Fibroblast of peridontal ligament (primary cell): ENCODE measurements at regions not wholly inside any gene's neighbourhood (a gene's known extent, or its start where the extent isn't known, plus 50 kb on each side); places are given as distances from the start of the nearest gene placed in this dataset.
A peak's percentile ranks its signal among the peaks of the same experiment; 100 is the strongest.
"Not testable (repeated sequence)": the region's sequence is repeated elsewhere in the genome, so short reads cannot be mapped to it uniquely, and the experiment has no call there.

Experiments used
- DNase-seq: peaks from one replicate; pipeline ENCODE4 v3.0.0-alpha.2; 2010; ENCODE audit errors: extremely low read depth

DNA sequence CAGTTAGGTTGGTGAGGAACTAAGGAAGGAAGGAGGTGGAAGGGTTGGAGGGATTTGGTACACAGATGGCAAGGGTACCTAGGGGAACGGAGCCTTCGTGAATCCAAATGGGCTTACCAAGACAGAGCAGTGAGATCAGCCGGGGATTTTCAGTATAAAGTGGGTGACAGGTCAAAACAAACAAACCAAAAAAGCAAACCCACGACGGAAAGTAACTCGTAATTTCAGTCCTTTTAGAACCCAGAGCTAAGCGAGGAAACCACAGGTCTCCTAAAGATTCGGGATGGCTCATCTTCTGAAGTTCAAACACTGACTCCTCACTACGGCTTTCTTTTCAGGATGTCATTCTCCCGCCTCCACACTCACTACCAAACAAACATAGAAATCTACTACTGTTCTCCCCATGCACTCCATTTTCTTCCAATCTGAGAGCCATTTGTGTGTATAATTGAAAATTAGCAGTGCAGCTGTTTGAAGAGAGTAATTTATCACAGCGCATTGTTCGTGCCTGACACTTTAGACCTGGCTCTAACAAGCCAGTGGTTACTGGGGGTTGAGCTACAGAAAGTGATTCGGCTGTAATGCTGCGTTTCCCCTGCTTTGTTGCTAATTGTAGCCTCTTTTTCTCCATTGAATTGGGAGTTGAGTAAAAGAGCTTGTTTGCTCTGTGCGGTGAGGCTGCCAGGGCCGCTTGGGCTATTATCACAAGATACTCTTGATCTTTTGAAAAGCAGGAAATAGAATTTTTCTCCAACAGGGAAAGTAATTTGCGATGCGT is 64.7 kb upstream of the CCDC39 start:
- no peak for DNase-seq

DNA sequence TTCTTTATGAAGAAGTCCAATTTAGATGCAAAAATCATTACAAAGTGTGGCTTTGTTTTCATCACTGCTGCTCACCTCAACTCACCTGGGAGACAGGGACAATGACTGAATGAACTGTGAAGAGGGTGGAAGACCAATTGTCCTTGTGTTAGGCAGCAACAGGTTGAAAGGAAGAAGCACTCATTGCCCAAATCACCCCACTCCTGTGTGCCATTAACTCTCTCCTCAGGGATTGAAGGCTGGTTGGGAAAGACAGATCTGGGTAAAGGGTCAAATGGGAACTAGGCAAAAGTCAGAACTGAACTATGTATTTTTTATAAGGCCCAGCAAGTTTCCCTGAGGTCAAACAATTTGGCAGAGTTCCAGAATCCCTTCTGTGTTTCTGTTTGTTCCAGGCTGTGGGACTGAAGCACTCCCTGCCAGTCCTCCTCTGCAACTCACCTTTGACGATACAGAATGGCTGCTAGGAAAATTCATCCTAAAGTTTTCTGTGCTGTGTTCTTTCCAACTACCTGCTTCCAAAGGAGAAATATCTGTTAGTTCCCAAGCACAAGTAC is 68.6 kb upstream of the CCDC39 start:
- no peak for DNase-seq

DNA sequence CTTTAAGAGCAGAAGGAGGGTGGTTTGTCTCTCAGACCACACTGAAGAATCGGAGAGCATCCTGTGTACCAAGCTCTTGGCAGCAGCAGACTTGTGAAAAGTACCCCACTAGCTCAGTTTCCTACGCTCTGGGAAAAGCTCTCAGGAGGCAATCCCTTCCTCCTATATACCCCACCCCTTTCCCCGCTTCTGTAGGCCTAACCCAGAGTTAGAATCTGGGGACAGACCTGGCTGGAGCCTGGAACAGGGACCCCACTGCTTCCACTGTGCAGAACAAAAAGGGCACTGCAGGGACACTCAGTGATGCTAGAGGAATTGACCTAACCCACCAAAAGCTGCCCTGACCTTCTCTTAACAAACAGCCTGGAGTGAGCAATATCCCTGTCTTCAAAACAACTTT is 70.0 kb upstream of the CCDC39 start:
- no peak for DNase-seq

DNA sequence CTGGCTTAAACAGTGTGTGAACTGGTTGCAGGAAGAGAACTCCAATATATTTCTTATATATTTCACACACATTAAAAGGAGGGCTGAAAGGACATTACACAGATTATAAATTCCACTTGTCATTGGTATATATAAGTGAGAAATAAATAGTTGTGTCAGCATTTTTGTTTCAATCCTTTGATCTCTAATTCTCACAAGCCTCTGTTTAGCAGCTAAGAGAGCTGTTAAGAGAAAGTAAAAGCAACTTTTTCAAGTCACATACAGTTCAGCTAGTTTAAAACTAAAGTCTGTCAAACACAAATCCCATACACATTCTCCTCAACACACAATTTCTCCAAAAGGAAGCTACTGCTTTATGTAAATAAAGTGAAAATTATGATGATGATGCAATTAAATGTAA is 70.5 kb upstream of the CCDC39 start:
- DNase-seq = no peak

DNA sequence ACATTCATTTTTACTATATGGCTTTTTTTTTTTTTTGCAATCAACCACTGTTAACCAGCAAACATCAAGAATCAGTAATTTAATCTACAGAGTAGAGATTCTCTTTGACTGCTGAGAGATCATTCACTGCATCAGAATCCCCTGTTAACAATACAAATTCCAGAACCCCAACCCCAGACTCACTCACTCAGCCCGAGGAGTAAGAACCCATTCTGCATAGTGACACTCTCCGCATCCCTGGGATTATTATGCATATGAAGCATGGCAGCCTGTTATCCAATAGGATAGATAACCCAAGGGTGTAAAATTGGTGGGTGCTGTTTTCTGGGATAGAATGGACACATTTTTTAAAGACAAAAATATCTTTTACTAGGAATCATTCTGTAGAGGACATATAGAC is 76.3 kb upstream of the CCDC39 start:
- DNase-seq = no peak

DNA sequence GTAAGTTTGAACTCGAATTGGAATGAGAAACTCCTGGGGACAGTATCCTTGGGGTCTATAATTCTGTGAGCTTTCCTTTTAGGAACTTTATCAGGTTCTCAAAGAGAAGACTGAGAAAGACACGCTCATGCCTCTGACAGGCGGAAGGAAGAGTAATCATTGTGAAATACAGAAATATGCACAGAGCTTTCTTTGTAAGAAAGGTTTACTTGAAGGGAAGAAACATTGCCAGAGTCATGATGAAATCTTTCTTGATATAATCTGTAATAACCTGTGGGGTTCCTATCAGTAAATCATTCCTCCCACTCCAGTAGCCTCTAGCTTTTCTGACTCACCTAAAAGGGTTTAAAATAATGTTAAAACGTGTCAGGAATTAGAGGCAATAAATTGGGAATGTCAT is 83.6 kb upstream of the CCDC39 start:
- DNase-seq = no peak

DNA sequence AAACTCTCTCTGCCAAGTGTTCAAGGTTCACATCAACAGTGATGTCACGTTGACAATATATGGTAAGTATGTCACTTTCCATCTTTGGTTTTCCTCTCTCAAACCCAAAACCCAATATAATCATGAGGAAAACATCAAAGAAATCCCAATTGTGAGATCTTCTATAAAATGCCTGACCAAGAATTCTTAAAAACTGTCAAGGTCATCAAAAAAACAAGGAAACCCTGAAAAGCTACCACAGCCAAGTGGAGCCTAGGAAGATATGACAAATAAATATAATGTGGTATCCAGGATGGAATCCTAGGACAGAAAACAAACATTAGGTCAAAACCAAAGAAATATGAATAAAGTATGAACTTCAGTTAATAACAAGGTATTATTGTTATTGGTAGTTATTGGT is 85.2 kb upstream of the CCDC39 start:
- DNase-seq = no peak

DNA sequence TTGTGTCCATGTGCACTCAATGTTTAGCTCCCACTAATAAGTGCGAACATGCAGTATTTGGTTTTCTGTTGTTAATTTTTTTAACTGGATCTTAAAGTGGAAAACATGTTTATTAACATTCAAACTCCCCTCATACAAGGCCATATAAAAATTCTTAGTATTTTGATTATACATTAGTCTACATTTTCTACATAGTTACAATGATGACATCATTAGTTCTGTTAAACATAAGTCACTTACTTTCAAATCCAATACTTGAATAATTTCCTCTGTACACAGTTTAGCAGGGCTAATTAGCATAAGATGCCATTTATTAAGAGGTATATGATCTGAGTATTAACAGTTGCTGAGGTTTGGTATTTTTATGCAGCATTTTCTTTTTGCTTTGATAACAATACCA is 91.3 kb upstream of the CCDC39 start:
- no peak for DNase-seq

DNA sequence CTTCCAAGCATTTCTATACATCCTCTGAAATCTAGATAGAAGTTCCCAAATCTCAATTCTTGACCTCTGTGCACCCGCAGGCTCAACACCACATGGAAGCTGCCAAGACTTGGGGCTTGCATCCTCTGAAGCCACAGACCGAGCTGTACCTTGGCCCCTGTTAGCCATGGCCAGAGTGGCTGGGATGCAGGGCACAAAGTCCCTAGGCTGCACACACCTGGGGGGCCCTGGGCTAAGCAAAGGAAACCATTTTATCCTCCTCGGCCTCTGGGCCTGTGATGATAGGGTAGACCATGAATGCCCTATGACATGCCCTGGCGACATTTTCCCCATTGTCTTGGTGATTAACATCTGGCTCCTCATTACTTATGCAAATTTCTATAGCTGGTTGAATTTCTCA is 97.1 kb upstream of the CCDC39 start:
- DNase-seq = no peak

DNA sequence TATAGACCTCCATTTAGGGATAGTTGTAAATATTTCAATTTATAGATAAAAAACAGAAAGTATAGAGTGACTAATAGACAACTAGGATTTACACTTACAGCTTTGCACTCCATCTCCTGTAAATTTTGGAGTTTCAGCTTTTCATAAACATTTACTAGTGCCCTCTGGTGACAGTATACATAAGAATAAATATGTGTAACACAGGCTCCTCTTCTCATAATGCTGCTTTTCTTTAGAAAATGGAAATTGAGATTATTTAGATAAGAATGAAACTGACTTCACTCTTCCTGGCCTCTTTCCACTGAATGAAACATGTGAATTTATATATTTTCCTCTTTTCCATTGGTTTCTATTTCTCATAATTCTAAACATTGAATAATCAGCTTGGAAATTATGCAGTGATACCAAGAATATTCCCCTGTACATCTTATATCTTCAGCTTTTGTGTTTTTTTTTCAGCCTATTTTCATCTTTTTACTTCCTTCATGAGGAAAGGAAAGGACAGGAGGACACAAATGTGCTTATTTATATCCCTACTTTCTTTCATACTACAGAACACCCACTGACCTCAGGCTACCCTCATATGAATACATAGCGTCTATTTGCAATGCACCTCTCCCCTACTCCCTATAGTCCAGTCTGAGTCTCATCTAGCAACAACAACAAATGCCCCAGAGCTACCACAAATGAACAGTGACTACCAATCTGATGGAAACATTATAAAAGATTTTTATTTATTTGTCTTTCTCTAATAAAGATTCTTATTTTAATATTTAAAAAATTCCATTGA is 103.1 kb upstream of the CCDC39 start:
- no peak for DNase-seq

DNA sequence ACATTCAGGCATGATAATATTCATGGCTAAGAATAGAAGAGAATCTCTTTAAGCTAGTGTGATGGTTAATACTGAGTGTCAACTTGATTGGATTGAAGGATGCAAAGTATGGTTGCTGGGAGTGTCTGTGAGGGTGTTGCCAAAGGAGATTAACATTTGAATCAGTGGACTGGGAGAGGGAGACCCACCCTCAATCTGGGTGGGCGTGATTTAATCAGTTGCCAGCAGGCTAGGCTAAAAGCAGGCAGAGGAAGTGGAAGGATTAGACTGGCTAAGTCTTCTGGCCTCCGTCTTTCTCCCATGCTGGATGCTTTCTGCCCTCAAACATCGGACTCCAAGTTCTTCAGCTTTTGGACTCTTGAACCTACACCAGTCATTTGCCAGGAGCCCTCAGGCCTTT is 106.9 kb upstream of the CCDC39 start:
- not testable (repeated sequence) for DNase-seq

DNA sequence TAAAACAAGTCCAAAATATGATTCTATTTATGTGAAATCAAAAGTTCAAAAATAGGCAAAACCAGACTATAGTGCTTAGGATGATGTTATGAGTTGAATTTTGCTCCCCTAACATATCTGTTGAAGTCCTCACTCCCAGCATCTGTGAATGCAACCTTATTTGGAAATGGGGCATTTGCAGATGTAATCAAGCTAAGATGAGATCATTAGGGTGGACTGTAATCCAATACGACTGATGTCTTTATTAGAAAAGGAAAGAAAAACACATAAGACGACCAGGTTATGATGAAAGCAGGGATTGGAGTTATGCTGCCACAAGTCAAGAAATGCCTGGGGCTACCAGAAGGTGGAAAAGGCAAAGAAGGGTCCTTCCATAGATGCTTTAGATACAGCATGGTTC is 110.5 kb upstream of the CCDC39 start:
- DNase-seq = no peak

DNA sequence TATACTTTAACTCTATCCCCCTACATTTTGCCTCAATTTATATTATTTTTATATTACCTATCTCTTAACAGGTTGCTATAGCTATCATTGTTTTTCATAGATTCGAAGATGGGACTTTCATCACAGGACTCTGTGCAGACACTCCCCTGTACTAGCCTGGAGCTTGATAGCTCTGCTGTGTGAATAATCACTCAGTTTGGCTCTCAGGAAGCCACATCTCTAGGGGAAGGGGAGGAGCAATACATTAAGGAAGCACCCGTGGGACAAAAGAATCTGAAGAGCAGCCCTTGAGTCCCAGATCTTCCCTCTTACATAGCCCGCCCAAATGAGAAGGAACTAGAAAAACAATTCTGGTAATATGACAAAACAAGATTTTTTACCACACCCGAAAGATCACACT is 114.3 kb upstream of the FXR1 start:
- no peak for DNase-seq

DNA sequence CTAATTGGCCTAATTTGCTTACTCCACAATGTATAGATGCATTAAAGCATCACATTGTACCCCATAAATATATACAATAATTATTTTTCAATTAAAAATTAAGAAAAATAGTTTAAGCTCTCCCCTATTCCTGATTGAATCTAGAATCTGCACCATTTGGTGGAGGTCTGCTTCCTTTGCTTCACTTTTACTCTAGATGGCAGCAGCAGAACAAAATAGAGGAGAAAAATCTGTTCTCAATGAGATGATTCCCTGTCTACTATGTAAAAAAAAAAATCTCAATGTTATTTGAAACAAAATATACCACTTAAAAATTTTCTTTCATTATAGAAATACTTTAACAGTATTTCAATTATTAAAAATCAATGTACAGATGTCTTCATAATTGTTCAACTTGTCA is 109.6 kb upstream of the FXR1 start:
- DNase-seq = peak; percentile 13

DNA sequence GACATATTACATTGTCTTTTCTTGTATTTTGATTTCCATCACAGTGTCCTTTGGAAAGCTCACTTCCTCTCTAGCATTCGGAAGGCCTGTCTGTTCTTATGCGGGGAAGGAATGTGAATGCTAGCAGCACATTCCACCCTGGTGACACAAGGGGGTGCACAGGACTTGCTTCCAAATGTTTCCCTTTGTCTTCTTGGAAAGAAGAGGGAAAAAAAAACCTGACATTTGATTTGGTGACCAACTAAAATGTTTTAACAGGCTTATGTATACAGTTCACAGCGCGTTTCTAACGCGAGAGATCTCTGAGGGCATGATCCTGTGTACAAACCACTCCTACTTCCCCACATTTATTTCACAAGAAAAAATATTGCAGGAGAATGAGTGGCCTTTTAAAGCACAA is 107.6 kb upstream of the FXR1 start:
- peak; percentile 5 for DNase-seq

DNA sequence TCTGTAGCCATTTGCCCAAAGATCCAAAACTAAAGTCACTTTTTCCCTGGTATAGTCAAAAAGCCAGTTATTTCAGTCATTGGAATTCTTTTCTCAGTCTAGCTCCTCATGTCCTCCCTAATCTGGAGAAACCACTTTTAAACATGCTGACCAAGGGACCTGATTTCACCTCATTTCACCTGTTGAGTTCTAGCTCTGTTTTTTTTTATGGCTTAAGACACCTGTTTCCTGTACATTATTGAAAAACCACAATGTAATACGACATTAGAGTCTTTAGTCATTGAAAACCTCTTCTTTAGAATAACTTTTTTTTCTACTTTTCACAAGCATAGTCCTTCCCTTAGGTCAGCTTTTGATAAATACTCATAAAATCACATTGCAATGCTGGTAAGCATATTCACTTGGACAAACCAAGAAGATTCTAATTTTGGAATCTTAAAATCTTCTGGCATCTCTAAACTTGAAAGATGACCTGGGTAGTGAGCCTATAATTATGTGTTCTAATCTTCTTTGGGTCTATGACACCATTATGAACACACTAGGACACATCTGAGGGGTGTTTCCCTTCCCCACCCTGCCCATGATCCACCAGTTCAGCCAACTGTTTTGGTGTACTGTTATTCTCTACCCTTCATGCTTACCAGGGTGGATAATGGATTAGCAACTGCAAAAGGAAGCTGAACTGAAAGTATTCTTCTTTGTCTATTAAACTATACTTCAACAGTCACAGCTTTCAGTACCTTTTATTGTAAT is 103.5 kb upstream of the FXR1 start:
- no peak for DNase-seq

DNA sequence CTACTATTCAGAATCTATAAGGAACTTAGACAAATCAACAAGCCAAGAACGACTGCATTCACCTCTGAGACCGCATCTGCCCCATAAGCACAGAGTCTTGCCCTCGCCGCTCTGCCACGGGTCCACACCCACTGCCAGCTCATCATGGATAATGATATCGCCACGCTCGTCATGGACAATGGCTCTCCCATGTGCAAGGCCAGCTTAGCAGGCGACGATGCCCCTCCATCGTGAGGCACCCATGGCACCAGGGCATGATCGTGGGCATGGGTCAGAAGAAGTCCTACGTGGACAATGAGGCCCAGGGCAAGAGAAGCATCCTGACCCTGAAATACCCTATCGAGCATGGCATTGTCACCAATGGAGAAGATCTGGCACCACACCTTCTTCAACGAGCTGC is 92.1 kb upstream of the FXR1 start:
- DNase-seq = no peak

DNA sequence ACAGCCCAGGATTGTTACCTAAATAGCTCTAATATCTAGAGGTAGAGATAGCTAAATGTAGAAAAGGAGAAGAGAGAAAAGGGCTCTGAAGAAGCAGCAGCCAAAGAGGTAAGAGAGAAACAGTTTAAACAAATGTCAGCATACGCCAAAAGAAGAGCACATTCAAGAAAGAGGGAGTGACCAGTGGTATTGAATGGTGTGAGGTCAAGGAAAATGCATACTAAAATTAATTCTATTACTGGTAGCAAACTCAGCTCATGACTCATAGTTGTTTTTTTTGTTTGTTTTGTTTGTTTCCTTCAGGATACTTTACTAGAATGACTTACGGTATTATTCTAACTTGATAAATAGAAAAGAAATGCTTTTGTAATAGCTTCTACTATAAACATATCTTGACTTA is 86.5 kb upstream of the FXR1 start:
- no peak for DNase-seq

DNA sequence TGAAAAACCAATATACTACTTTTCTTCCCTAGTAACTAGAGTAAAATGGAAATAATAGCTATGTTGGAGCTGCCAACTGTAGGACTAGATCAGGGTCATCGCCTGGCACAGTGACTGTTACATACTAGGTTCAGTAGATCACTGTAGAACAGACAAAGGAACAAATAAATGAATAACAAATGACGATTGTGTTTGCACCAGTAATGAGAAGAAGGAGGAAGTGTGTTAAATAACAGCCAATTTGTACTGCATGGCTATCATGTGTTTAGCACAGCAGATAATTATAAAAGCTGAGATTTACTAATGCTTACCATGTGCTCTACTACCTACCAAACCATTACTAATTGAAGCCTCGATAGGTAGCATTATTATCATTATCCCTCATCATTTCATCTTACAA is 85.3 kb upstream of the FXR1 start:
- no peak for DNase-seq

DNA sequence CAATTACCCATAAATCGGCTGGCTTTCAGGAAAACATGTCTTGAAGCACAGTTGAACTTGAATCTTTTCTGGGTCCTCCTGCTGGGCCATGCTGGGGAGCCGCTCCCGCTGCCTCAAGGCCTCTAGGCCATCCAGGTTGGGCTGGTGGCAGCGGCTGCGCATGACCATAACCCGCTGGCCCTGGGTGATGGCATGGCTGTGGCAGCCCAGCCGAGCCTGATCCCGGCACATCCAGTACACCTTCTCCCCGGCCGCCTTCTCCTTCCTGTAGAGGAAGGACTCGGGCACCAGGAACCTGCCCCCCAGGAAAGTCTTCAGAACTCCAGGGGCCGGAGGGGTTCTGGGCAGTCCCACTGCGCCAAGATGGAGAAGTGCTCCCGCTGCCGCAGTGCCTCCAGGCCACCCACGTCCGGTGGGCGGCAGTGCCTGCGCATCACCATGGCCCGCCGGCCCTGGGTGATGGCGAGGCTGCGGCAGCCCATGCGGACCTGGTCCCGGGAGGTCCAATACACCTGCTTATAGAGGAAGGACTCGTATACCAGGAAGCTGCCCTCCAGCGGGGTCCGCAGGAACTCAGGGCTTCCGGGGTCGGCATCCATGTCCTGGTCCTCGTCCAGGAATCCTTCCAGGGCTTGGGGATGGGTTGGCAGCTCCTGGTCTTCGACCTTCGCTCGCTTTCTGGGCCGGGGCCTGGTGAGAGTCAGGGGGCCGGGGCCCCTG is 84.3 kb upstream of the FXR1 start:
- DNase-seq = no peak

DNA sequence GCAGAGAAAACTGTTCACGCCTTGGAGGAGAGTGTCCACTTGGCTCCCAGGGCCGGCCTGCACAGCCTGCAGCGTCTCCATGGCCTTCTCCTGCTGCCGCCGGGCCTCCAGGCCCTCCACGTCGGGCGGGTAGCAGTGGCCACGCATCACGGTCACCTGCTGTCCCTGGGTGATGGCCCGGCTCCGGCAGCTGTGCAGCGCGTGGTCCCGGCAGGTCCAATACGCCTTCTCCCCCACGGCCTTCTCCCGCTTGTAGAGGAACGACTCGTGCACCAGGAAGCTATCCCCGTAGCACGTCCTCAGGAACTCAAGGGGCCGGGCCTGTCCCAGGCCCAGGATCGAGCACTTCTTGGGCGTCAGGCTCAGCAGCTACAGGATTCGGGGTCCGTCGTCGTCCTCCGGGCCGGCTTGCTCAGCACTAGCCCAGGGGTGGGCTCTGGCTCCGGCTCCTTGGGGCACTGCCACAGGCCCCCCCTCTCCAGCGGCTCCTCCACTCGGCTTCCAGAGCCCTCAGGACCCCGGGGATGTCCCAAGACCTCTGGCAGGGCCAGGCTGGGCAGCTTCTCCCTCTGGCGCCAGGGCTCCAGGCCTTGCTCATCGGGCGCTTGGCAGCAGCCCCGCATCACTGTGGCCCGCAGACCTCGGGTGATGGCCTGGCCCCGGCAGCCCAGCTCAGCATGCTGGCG is 83.6 kb upstream of the FXR1 start:
- DNase-seq = no peak
